ENCODE measurements at regions not wholly inside any gene's neighbourhood (a gene's known extent, or its start where the extent isn't known, plus 50 kb on each side); places are given as distances from the start of the nearest gene placed in this dataset.

- no peak for DNase-seq
Observed at GRCh38 chr13:62093984-62094780, 678.5 kb upstream of the PCDH20 start.

- no peak for DNase-seq
Observed at GRCh38 chr13:62092949-62093348, 677.3 kb upstream of the PCDH20 start.

- no peak for DNase-seq
Observed at GRCh38 chr13:62092536-62092935, 676.9 kb upstream of the PCDH20 start.

GRCh38 chr13:62088165-62088564 lies 672.5 kb upstream of the PCDH20 start:
- no peak for DNase-seq

GRCh38 chr13:62087124-62087523 lies 671.5 kb upstream of the PCDH20 start:
- DNase-seq, result no peak

GRCh38 chr13:62085337-62086229 lies 669.9 kb upstream of the PCDH20 start:
- no peak for DNase-seq

GRCh38 chr13:62084728-62085127 lies 669.1 kb upstream of the PCDH20 start:
- no peak for DNase-seq

GRCh38 chr13:62067821-62068220 lies 652.2 kb upstream of the PCDH20 start:
- DNase-seq, result no peak

- no peak for DNase-seq
Observed at GRCh38 chr13:62065016-62065415, 649.4 kb upstream of the PCDH20 start.

GRCh38 chr13:62061751-62062150 lies 646.1 kb upstream of the PCDH20 start:
- DNase-seq, result no peak

GRCh38 chr13:62060570-62060969 lies 644.9 kb upstream of the PCDH20 start:
- no peak for DNase-seq

GRCh38 chr13:62057286-62057685 lies 641.6 kb upstream of the PCDH20 start:
- DNase-seq, result no peak

GRCh38 chr13:62049992-62050391 lies 634.3 kb upstream of the PCDH20 start:
- no peak for DNase-seq

- DNase-seq, result no peak
Observed at GRCh38 chr13:62046512-62046911, 630.9 kb upstream of the PCDH20 start.

GRCh38 chr13:62043600-62043999 lies 628.0 kb upstream of the PCDH20 start:
- DNase-seq, result no peak

- no peak for DNase-seq
Observed at GRCh38 chr13:62040806-62041205, 625.2 kb upstream of the PCDH20 start.

GRCh38 chr13:62040078-62040477 lies 624.4 kb upstream of the PCDH20 start:
- DNase-seq, result no peak

GRCh38 chr13:62038214-62038613 lies 622.6 kb upstream of the PCDH20 start:
- DNase-seq, result no peak

- DNase-seq, result no peak
Observed at GRCh38 chr13:62035981-62036380, 620.3 kb upstream of the PCDH20 start.

GRCh38 chr13:62033934-62034333 lies 618.3 kb upstream of the PCDH20 start:
- no peak for DNase-seq

GRCh38 chr13:62022369-62022768 lies 606.7 kb upstream of the PCDH20 start:
- no peak for DNase-seq

GRCh38 chr13:62019858-62020257 lies 604.2 kb upstream of the PCDH20 start:
- DNase-seq, result no peak

- no peak for DNase-seq
Observed at GRCh38 chr13:62014299-62014698, 598.6 kb upstream of the PCDH20 start.

GRCh38 chr13:62003452-62003851 lies 587.8 kb upstream of the PCDH20 start:
- no peak for DNase-seq

Measured in suppressor macrophage (primary cell).